Anterior cingulate cortex (tissue), 58 donors: ENCODE measurements at regions not wholly inside any gene's neighbourhood (a gene's known extent, or its start where the extent isn't known, plus 50 kb on each side); places are given as distances from the start of the nearest gene placed in this dataset.

ENCODE experiments used
- DNase-seq, 58 donors: peaks; one replicate each; lab custom pipeline; 2025; lab: John Stamatoyannopoulos, UW

DNA sequence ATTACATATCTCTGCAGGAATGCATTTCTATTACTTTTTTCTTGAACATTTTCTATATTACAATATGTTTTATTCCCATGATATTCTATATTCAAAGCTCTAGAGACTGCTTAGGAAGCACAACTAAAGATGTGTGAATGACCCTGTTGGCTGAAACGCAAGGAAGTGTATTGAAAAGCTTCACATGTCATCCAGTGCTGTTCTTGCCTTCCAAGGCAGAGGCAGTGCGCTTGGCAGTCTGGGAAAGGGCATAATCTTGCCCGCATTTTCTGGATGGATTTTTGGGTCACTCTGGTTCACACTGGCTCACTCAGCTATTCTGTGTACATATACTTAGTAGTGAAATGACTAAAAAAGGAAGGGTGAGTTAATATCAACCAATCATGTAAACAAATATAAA, 262.4 kb downstream of the PTPRC start:
- peak in 7 of 58 donors; percentile 1 to 43 (median 8) for DNase-seq

DNA sequence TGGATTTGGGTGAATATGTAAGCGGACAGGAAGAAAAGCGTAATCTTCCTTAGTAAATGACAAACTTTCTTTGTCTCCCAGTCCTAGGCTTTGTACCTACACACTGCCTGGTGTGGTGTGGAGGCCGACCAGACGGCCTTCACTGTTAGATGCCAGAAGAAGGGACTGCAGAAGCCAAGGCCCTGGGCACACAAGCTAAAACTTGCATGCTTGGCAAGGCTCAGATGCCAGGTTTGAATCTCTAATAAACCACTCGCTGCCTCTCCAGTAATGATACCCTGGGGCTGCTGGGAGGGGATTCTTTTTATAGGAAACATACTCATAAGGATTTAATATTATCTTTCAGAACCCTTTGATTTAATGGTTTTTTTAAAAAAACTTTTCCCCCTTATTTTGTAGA, 263.8 kb downstream of the PTPRC start:
- peak in 2 of 58 donors; percentile 9 for DNase-seq

DNA sequence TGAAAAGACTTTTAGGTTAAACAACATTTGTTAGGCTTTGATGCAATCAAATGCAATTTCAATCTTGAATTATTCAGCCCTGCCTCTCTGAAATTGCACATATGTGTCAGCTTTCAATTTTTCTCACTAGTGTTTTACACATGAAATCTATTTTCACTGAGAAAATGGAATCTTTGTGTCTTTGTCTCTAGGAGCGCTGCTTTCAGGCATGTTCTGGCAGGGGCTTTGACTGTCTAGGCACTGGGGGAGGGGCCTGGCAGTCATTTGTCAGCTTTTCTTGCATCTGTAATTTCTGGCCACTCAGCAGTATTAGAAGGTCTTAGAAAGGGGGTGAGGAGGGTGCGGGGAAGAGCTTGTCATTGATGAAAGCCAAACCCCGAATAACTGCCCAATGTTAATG, 264.4 kb downstream of the PTPRC start:
- peak in 43 of 58 donors; percentile 2 to 77 (median 37) for DNase-seq

DNA sequence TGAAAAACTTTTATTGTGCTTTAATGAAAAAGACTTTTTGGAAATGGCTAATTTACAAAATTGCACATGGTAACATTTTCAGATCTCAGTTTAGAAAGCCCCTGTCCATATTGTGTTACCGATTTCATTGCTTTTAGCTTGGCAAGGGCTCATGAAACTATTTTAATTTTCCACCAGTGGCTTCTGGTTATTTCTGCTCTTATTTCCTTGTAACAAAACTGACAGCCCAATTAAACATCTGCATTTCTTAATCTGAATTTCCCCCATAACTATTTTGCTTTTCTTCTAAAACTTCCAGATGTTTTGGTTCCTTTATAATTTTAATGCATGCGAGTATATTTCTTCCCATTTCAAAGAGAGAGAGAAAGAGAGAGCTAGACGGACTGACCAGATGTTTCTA, 264.8 kb downstream of the PTPRC start:
- no peak for DNase-seq

DNA sequence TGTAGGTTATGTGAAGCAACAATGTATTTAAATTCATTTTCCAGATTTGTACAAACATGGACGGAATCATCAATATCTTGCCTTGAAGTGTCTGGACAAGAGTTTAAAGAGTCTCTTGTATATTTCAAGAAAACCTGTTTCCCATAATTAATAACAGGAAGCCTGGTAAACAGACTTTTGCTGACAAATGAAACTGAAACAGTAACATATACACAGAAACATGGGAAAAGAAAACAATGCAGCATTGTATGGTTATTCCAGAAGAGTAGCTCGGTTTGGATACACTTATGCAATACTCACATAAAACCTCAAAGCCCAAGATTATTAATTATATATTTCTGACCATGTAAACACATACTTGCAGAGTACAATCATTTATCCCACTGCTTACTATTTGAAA, 265.5 kb downstream of the PTPRC start:
- no peak for DNase-seq

DNA sequence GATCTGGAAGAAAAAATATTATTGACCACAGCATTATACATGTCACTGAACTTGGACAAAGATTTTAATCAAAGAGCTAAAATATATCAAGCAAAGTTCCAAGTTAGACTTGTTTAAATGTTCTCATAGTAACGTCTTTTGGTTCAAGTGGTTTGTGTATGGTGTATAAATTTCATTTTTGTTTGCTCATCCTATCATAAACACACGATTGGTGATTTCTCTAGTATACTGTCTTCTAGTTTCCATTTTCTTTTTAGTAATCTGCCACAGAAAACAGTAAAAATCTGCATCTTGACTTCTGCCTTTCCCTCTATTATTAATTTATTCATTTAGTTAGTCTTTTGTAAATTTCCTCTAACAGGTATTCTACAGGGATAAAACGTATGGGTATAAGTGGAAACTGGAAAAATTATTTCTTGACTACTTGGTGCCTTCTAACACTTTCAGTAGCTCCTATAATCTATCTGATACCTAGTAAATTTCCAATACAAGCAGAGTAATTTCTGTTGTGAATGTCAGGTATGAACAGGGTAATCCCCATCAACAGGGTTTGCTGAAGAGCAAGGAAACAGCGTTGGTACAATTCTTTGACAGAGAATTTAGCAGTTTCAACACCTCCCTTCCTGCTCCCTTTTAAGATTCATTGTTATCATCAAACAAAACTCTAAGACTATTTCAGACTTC, 268.0 kb downstream of the PTPRC start:
- DNase-seq: no peak

DNA sequence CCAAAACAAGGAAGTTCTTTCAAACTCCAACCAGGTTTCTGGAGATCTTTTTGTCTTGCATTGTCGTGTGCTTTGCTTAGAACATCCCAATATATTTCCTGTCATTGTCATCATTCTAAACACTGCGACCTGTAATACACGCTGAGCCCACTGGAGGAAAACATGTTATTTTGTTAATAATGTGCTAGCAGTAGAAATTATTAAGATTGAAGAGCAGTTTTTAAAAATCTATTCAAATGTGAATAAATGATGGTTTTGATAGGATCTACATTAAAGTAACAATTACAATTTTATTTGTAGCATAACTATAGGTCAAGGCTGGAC, 268.5 kb downstream of the PTPRC start:
- DNase-seq: no peak

DNA sequence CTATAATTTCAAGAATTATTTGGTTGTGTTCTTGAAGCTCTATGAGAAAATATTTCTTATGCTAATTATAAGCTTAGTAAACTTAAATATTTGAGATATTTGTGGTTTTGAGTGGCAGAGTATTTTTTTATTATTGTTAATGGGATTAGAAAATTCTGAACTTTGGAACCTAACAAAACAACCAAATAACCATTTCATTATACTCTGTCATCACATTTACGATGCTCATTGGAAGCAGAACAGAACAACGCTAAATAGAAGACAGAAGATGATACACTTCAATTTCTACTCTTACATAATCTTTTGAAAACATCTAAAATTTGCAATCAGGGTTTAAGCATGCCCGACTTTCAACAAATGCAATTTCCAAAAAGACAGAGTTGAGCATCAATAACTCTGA, 270.2 kb downstream of the PTPRC start:
- DNase-seq: no peak

DNA sequence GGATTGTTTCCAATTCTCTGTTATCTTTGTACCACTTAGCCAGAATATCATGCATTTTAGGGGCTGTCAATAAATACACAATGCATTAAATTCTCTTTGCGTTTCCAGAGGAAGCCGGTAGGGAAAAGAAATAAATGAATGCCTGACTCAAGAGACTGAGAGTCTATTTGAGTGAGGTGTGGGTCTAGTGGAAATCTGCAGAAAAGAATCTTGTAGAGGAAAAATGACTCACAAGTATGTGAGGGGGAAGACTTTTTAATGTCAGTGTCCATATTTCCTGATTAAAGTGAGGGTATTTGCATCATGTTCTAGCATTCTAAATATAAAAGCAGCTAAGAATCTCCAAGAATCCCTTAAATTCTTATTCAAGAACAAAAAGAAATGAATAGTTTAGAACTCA, 271.1 kb downstream of the PTPRC start:
- peak in 1 of 58 donors; percentile 16 for DNase-seq

DNA sequence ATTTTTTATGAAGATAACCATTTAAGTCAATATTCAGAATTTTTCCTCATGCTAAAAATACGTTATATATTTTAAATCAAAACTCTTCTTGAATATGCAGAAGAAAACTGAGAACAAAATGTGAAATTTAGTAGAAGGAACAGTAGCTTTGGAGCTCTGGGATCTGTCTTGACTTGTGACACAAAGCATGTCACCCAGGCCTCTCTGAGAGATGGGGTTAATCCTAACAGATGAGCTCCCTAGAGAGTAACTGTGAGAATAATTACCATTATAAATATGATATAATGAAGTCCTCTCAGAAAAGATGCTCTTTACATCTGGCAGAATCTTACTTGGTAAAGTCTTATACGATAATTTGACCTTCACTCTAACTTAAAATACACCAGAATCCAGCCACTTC, 272.0 kb downstream of the PTPRC start:
- no peak for DNase-seq

DNA sequence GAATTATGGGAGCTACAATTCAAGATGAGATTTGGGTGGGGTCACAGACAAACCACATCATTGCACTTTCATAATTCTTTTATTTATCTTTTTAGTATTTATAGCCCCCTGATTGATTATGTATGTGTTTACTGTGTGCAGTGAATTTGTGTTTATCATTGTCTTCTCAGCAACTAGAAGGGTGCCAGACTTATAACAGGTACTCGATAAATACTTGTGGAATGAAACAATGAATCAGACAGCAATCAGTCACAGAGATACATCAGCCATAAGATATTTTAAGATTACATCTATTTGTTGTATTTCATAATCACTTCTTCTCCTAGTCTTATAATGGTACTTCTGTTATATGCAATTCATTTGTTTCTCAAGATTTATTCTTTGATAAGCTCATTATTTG, 273.2 kb downstream of the PTPRC start:
- DNase-seq: no peak

DNA sequence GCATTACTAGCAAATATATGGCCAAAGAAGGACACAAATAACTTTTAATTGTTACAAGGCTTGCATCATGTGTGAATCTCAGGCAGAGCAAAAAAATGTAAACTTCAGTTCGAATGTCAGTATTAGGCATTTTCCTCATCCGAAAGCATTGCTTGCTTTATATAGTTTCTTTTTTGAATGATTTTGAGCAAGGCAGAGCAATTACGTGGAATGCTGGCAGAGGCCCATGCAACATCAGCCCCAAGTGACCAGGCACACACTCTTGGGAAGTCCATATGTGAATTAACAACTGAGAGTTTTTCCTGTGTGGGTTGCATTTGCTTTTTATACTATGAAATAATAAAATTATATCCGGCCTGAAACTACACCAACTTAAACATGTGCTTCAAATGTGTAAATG, 274.8 kb downstream of the PTPRC start:
- no peak for DNase-seq

DNA sequence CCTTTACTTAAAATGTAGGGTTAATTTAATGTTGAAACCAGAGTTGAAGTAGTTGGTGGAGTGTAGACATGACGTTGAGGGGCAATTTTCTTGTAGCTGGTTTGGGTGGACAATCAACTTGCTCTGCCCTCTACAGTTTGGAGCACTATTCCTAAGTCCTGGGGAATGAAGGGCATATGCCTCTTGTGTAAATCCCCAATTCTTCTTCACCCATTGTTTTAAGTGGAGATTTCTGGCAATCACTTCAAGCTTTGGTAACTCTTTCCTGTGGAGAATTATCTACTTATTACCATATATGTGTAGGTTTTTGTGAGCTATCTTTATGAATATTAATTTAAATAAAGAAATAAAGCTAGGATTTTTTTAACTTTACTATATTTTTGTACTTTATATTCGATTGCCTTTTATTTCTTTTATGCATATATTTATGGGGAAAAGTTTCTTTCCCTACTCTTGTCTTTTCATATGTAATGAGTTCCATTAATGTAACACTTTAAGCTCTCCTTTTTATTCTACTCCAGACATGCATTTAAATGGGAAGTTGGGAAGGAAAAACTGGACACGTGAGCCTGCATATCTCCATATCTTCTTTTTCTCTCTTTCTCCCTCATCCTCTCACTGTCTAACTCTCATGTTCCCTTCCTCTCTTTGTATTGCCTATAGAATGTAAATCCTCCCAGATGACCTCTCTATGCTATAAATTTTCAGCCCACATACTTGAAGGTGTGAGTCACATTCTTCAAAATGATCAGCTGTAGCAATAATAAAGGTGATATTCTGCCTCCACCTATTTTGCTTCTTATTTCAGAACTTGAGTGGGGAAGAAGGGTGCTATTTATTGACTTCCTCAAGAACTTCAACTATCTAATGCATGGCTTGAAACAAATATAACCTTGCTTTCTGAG, 276.7 kb downstream of the PTPRC start:
- DNase-seq: no peak

DNA sequence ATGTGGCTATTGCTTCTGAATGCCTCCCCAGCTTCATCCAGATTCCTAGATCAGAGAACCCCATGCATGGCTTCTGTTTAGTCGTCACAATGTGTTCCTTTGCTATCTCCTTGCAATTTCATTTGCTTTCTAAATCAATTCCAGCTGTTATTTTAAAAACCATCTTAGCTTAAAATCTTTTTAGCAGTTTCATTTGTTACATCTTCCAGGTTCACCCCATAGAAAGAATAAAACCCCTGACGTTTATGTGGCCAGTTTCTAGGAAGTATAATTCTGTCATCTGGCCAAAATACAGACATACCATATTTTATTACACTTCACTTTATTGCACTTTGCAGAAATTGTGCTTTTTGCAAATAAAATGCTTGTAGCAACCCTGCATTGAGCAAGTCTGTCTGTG, 278.4 kb downstream of the PTPRC start:
- DNase-seq: no peak

DNA sequence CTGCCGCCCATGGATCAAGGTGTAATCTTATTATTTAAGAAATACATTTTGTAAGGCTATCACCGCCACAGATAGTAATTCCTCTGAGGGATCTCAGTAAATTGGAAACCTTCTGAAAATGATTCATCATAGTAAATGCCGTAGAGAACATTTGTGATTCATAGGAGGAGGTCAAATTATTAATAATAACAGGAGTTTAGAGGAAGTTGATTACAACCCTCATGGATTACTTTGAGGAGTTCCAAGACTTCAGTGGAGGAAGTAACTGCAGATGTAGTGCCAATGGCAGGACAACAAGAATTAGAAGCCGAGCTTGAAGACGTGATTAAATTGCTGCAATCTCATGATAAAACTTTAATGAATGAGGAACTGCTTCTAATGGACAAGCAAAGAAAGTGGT, 280.1 kb downstream of the PTPRC start:
- no peak for DNase-seq

DNA sequence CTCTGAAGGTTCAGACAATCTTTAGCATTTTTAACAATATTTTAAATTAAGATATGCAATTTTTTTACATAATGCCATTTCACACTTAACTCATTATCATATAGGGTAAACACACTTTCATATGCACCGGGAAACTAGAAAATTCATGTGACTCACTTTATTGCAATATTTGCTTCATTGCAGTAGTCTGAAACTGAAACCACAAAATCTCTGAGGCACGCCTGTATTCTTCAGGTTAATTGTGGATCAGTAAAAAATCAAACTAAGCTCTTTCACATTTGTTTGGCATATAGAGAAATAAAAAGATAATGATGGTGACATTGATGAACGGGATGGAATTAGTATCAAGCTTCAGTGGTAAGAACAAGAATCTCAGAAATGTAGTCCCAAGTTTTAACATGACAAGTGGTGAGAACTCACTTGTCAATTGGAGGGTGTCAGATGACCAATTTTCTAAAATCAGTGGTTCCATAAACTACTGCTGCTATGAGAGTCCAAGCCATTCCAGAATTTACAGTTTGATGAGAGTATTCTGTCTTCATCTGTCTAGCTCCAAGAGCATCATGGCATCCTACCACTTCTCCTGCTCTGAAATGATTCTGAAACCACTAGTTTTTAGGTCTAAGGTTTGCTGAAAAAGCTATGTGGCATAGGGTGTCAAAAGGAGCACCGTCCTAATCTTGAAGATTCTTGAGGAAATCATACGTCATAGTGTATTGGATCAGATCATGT, 281.0 kb downstream of the PTPRC start:
- no peak for DNase-seq

DNA sequence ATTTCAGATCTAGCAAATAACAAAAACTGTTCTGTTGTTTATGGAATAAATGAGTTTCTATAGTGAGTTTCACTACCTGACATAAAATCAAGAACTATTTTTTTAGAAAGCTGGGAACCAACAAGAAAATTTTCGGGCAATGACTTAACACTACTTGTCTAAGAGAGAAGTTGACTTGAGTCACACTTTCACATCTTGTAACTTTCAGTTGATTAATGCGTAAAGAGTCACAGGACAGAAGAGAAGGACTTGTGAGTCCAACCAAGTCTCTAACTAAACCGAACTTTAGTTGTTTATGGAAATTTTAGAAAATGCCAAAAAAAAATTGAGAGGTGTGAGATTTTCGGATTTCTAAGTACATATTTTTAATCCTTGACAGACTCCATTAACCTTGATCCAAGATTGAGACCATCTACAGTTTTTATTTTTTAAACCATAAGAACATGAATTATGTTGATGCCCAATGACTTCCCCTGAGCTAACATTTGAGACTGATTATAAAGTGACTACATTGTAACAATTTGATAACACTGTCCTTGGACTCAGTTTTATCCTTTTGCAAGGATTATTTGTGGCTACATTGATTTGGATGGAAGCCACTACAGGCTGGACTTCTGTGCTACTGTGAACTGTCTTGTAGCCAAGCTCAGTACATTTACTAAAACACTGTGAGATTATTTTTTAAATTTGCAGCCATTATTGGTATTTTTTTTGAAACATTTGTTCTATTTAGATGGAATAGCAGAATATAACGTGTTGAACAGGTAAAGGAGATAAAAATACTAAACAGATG, 284.0 kb downstream of the PTPRC start:
- no peak for DNase-seq

DNA sequence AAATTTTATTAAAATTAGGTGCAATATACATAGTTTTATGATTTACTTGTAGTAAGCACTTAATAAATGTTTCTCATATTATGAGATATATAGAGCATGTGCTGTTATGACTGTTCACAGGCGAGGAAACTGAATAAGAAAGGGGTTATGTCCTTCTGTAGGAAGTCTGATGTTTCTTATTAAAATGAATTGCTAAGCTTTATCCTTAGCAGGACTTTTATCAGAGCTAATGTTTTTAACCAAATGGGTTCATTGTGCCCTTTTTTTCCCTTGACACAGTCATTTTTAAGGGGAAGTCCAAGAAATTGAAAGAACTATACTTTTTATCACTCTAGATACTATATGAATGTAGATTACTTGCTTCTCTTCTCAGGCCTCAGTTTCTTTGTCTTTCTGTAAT, 285.2 kb downstream of the PTPRC start:
- no peak for DNase-seq

DNA sequence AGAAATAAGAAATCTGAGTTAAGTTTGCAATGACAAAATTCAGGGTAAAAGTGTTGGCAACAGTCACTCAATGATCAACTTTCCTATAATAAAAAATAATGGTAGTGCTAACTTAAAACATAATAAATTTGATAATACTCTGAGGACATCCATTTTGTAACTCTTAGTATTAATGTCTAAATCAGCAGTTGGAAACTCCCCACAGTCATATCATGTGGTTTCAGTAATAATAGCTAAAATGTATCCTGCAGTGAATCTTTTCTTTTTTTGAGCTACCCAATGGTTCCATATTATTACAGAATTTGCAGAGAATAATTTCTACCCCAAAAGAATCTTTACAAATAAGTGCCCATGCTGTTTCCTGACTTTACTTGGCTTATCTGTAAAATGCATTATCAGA, 286.7 kb downstream of the PTPRC start:
- no peak for DNase-seq

DNA sequence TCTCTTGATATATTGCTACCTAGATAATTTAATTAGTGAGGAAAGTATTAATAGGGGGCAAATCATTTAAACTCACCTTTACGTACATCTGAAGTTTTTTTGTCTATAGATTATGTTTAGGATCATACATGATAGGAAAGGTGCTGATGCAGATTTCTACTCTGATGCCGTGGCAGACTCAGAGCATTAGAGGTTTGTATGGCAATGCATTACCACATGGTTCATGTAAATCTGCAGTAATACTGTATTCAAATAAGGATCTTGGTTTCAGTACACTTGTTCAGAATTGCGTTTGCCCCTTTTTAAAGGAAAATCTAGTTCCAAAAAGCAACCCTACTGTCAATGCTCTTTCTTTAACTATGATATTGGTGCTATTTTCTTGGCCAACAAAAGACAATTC, 288.3 kb downstream of the PTPRC start:
- DNase-seq: no peak
